Nephron progenitor cell (in vitro differentiated cells): ENCODE measurements at regions not wholly inside any gene's neighbourhood (a gene's known extent, or its start where the extent isn't known, plus 50 kb on each side); places are given as distances from the start of the nearest gene placed in this dataset.

Experiments
- DNase-seq: peaks from one replicate; pipeline ENCODE4 v3.0.0; 2021
- H3K27ac Mint-ChIP-seq: 2 replicates; pipeline ENCODE4 v1.8.0; 2021; ENCODE audit warnings: mild to moderate bottlenecking, moderate library complexity, mixed read lengths
- H3K27me3 Mint-ChIP-seq: 2 replicates; pipeline ENCODE4 v1.8.0; 2021; ENCODE audit warnings: mild to moderate bottlenecking, low read depth, mixed read lengths; ENCODE audit not compliant: poor library complexity
- H3K36me3 Mint-ChIP-seq: 2 replicates; pipeline ENCODE4 v1.8.0; 2021; ENCODE audit warnings: low read depth, mixed read lengths
- H3K4me1 Mint-ChIP-seq: 2 replicates; pipeline ENCODE4 v1.8.0; 2021; ENCODE audit warnings: mixed read lengths
- H3K4me3 Mint-ChIP-seq: 2 replicates; pipeline ENCODE4 v1.8.0; 2021; ENCODE audit warnings: mild to moderate bottlenecking, moderate library complexity, mixed read lengths
- H3K9me3 Mint-ChIP-seq: 2 replicates; pipeline ENCODE4 v1.8.0; 2021; ENCODE audit warnings: mild to moderate bottlenecking, moderate library complexity, mixed read lengths
- CTCF ChIP-seq: fragments of 200-600 bp; sonication (generic); IDR thresholded peaks from 2 replicates; pipeline ENCODE4 v1.5.0; 2021; ENCODE audit warnings: antibody characterized with exemption

- Mint-ChIP-seq H3K4me3 (no peak overlapping the region), H3K9me3 (no peaks in the 10 kb centered on the region)
- no peak for TF ChIP-seq CTCF
Observed at GRCh38 chr2:78718024-78718423, 307.5 kb upstream of the REG3G start.

GRCh38 chr2:78718473-78718872 lies 307.0 kb upstream of the REG3G start:
- Mint-ChIP-seq H3K27me3 (no peaks in the 10 kb centered on the region), H3K4me1 (no peaks in the 10 kb centered on the region), H3K9me3 (no peaks in the 10 kb centered on the region), H3K4me3 (no peak overlapping the region), H3K36me3 (no peaks in the 10 kb centered on the region), H3K27ac (no peak overlapping the region)
- no peak for TF ChIP-seq CTCF
- no peak for DNase-seq

More at GRCh38 chr2:78718024-78718423, 307.5 kb upstream of the REG3G start:
- H3K27me3 Mint-ChIP-seq: no peaks in the 10 kb centered on the region
- H3K27ac Mint-ChIP-seq: no peak overlapping the region
- H3K4me1 Mint-ChIP-seq: no peaks in the 10 kb centered on the region
- DNase-seq: no peak
- no peaks in the 10 kb centered on the region for H3K36me3 Mint-ChIP-seq

GRCh38 chr2:78721355-78722033 lies 304.0 kb upstream of the REG3G start:
- H3K4me1 Mint-ChIP-seq: no peaks in the 10 kb centered on the region
- H3K27me3 Mint-ChIP-seq: no peaks in the 10 kb centered on the region
- H3K36me3 Mint-ChIP-seq: no peaks in the 10 kb centered on the region
- no peak overlapping the region for H3K27ac Mint-ChIP-seq
- DNase-seq: no peak
- no peak for TF ChIP-seq CTCF
- H3K4me3 Mint-ChIP-seq: no peak overlapping the region
- no peaks in the 10 kb centered on the region for H3K9me3 Mint-ChIP-seq

GRCh38 chr2:78734221-78734620 lies 291.3 kb upstream of the REG3G start:
- Mint-ChIP-seq H3K36me3 (no peaks in the 10 kb centered on the region), H3K27me3 (no peaks in the 10 kb centered on the region), H3K4me3 (no peak overlapping the region), H3K27ac (no peak overlapping the region), H3K4me1 (no peaks in the 10 kb centered on the region), H3K9me3 (peaks cover 9% of the 10 kb centered on the region)
- no peak for TF ChIP-seq CTCF
- DNase-seq: no peak

GRCh38 chr2:78739282-78739681 lies 286.2 kb upstream of the REG3G start:
- no peak for DNase-seq
- no peak overlapping the region for H3K27ac Mint-ChIP-seq
- H3K4me3 Mint-ChIP-seq: no peak overlapping the region
- no peaks in the 10 kb centered on the region for H3K27me3 Mint-ChIP-seq
- peaks cover 14% of the 10 kb centered on the region for H3K9me3 Mint-ChIP-seq
- no peak for TF ChIP-seq CTCF
- H3K4me1 Mint-ChIP-seq: no peaks in the 10 kb centered on the region
- H3K36me3 Mint-ChIP-seq: no peaks in the 10 kb centered on the region

- Mint-ChIP-seq H3K36me3 (no peaks in the 10 kb centered on the region), H3K27ac (no peak overlapping the region)
Observed at GRCh38 chr2:78749638-78750037, 275.9 kb upstream of the REG3G start.

More at GRCh38 chr2:78749638-78750037, 275.9 kb upstream of the REG3G start:
- H3K4me3 Mint-ChIP-seq: no peak overlapping the region
- peaks cover 14% of the 10 kb centered on the region for H3K4me1 Mint-ChIP-seq
- H3K27me3 Mint-ChIP-seq: no peaks in the 10 kb centered on the region
- no peaks in the 10 kb centered on the region for H3K9me3 Mint-ChIP-seq
- TF ChIP-seq CTCF: no peak
- no peak for DNase-seq
